CD4-positive, alpha-beta T cell treated with Interleukin-15 for 4 hours (primary cell): ENCODE measurements at regions not wholly inside any gene's neighbourhood (a gene's known extent, or its start where the extent isn't known, plus 50 kb on each side); places are given as distances from the start of the nearest gene placed in this dataset.
"Not testable (repeated sequence)": the region's sequence is repeated elsewhere in the genome, so short reads cannot be mapped to it uniquely, and the experiment has no call there.

Experiments
- DNase-seq: peaks from one replicate; pipeline ENCODE4 v3.0.0-alpha.2; 2020; ENCODE audit warnings: low spot score

DNA sequence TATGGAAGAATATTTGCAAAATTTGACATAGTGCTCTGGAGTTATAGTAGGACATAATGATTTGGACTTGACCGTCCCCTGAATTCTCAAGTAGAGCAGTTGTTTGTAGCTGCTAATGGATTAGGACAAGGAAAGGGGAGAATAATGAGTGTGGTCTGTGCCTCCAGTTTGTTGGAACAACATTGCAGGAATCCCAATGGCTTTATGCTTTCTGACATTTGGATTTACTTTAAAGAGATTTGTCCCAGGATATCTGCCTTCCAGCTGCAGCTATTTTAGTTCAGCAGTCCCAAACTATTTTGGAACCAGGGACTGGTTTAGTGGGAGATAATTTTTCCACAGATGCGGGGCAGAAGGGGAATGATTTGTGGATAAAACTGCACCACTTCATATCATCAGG, 648.2 kb downstream of the SLCO4C1 start:
- DNase-seq = no peak

DNA sequence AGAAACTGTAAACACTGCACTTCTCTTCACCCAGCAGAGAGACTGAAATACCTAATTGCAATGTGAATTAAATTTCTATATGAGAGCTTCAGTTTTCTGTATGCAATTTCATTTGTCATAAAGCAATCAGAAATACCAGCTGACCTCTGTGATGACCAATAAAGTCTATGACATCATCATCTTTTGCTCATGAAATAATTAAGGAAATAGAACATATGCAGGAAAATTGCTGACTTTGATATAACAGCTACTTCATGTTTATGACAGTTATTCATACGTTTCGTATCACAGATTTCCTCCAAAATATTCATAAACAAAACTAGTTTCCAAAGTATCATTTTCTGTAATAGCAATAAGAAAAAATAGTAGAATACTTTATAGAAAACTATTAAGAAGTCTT, 652.3 kb downstream of the SLCO4C1 start:
- no peak for DNase-seq

- no peak for DNase-seq
Measured at GRCh38 chr5:101637599-101637998, 658.5 kb downstream of the SLCO4C1 start.

- DNase-seq = not testable (repeated sequence)
Measured at GRCh38 chr5:101627770-101628169, 668.3 kb downstream of the SLCO4C1 start.

- DNase-seq = no peak
Measured at GRCh38 chr5:101626572-101626971, 669.5 kb downstream of the SLCO4C1 start.

- DNase-seq = no peak
Measured at GRCh38 chr5:101611039-101611438, 685.0 kb downstream of the SLCO4C1 start.

DNA sequence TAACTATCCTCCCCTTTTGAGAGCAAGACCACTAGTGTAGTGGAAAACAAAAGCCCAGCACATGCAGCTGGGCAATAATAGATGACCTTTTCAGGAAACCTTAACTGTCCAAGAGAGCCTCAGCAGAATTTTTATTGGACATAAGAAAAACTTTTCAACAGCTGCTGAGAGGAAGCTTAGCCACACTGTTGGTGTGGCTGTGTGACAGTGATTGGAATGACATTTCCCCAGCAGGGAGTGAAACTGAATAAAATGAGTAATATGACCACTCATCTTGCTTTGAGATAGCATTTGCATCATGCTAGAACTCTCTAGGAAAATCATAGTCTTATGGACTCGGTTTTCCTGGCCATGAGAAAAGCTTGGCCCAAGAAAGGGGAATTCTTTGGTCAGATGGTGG, 687.8 kb downstream of the SLCO4C1 start:
- DNase-seq = no peak

GRCh38 chr5:101605700-101606099, 690.4 kb downstream of the SLCO4C1 start:
- no peak for DNase-seq

GRCh38 chr5:101600614-101601013, 695.5 kb downstream of the SLCO4C1 start:
- no peak for DNase-seq

GRCh38 chr5:101590384-101590783, 687.3 kb upstream of the ST8SIA4 start:
- no peak for DNase-seq

DNA sequence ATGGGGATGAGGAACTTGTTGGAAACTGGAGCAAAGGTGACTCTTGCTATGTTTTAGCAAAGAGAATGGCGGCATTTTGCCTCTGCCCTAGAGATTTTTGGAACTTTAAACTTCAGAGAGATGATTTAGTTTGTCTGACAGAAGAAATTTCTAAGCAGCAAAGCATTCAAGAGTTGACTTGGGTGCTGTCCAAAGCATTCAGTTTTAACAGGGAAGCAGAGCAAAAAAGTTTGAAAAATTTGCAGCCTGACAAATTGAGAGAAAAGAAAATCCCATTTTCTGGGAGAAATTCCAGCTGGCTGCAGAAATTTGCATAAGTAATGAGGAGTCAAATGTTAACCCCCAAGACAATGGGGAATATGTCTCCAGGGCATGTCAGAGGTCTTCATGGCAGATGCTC, 682.3 kb upstream of the ST8SIA4 start:
- no peak for DNase-seq

- no peak for DNase-seq
Measured at GRCh38 chr5:101580591-101580990, 677.5 kb upstream of the ST8SIA4 start.

DNA sequence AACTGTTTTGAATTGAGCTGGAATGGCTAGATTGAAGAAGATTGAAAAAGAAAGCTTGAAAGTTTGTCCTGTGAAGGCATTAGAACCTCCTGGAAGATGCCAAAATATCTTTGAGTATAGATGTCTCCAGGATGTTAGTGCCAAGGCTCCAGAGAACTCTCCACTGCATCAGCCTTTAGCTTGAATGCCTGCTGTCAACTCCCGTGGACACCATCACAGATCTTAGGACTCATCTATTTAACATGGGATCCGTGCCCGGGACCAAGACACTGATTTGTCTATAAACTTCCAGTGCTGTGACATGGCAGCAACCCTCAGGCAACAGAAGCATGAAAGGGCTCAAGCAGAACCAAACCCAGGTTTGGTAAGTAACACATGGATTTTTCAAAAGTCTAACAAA, 670.9 kb upstream of the ST8SIA4 start:
- no peak for DNase-seq

DNA sequence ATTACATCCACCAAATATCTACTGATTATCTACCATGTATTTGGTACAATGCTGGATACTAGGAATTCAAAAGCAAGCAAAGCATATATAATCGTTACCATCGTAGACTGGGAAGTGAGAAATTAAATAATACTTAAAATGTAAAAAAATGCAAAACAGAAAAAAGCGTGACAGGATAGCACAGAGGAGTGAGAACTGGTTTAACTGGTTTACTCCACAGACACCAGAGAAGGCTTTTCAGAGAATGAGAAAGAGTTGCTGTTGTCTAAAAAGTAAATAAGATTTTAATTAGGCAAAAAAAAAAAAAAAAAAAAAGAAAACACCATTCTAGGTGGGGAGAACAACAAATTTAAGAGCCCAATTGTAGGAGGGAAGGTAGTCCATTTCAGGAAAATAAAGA, 657.9 kb upstream of the ST8SIA4 start:
- DNase-seq = no peak

DNA sequence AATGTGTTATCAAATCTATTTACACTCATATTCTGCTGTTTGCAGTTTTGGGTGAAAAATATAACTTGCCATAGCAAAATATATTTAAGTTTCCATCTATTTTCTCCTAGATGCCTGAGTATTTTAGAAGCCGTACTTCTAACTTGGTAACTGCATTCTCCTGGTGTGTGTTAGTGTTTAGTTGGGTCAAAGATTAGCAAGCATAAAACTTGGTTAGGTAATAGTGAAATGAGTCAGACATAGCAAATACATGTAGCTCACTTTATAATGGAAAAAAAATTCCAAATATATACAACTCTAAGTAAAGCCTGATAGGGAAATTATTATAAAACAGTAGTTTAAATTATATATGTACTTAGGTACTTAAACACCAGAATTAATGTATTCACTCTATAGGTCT, 640.7 kb upstream of the ST8SIA4 start:
- DNase-seq = no peak

DNA sequence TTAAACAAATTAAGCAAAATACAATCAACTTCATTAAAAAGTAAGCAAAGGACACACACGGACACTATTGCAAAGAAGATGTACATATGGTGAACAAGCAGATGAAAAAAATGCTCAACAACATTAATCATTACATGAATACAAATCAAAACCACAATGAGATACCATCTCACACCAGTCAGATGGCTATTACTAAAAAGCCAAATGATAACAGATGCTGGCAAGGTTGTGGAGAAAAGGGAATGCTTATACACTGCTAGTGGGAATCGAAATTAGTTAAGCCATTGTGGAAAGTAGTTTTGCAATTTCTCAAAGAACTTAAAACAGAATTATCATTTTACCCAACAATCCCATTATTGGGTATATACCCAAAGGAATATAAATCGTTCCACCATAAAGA, 636.2 kb upstream of the ST8SIA4 start:
- no peak for DNase-seq

- DNase-seq = no peak
Measured at GRCh38 chr5:101535626-101536025, 632.5 kb upstream of the ST8SIA4 start.

DNA sequence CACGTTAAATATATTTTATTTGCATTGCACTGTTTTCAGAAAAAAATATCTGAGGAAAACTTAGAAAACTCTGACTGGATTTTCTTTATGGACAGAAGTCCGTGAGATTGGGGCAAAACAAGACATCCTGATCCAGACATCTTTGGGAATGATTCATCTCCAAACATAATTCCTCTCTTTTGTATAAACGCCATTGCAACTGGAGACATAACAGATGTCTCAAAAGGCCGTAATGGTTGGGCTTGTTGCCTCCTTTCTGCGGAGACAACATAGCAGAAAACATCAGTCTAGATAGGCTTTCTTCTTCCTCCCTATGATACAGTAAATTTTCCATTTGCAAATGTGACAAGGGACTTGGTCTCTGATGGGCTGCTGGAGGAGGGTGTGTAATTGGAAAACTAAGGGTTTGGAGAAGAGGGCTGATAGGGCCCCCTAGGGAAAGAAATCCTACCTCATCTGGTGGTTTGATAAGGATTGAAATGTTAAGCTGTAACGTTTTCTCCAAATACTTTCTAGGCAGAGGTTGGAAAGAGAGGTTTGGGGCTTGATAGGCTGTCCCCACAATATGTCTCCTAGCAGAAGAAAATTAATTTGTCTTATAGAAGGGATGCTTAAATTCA, 631.5 kb upstream of the ST8SIA4 start:
- DNase-seq = no peak

DNA sequence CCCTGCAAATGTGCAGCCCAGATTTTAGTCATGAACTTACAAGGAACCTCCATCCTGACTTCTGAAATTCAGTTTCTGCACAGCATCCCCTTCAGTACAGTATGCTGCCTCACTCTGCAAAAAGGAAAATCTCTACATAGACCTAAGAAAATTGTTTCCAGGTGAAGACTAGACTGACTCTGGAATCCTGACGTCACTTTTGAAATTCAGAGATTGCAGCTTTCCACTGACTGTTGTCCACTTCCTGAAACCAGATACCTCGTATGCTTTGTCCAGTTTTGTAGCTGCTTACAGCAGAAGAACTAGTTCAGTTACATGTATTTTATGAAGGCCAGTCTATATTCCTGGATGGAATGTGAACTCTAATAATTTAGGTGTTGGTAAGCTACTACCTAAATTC, 629.3 kb upstream of the ST8SIA4 start:
- DNase-seq = no peak

DNA sequence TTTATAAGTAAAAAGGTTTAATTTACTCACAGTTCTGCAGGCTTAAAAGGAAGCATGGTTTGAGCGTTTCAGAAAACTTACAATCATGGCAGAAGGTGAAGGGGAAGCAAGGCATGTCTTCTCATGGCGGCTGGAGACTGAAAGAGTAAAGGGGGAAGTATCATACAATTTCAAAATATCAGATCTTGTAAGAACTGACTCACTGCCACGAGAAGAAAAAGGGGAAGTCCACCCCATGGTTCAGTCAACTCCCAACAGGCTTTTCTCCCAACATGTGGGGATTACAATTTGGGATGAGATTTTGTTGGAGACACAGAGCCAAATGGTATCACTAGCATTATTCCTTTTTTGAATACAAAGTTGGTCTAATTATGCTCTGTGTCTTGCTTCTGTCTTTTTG, 627.9 kb upstream of the ST8SIA4 start:
- no peak for DNase-seq

DNA sequence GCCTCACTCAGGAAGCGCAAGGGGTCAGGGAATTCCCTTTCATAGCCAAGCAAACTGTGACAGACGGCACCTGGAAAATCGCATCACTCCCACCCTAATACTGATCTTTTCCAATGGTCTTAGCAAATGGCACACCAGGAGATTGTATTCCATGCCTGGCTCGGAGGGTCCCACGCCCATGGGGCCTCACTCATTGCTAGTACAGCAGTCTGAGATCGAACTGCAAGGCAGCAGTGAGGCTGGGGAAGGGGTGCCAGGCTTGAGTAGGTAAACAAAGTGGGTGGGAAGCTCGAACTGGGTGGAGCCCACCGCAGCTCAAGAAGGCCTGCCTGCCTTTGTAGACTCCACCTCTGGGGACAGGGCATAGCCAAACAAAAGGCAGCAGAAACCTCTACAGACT, 626.0 kb upstream of the ST8SIA4 start:
- not testable (repeated sequence) for DNase-seq

GRCh38 chr5:101520417-101520816, 617.3 kb upstream of the ST8SIA4 start:
- no peak for DNase-seq

GRCh38 chr5:101517795-101518194, 614.7 kb upstream of the ST8SIA4 start:
- DNase-seq = no peak

DNA sequence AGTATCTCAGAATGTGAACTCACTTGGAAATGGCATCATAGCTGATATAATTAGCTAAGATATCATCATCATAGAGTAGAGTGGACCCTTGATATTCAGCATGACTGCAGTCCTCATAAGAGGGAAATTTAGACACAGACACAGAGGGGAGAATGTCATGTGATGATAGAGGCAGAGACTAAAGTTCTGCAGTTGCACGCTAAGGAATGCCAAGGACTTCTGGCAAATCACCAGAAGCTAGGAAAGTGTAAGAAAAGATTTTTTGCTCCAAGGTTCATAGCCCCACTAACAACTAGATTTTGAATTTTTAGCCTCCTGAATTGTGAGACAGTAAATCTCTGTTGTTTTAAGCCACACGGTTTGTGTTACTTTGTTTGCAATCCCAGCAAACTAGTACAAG, 612.6 kb upstream of the ST8SIA4 start:
- no peak for DNase-seq
